ENCODE measurements at regions not wholly inside any gene's neighbourhood (a gene's known extent, or its start where the extent isn't known, plus 50 kb on each side); places are given as distances from the start of the nearest gene placed in this dataset.

DNA sequence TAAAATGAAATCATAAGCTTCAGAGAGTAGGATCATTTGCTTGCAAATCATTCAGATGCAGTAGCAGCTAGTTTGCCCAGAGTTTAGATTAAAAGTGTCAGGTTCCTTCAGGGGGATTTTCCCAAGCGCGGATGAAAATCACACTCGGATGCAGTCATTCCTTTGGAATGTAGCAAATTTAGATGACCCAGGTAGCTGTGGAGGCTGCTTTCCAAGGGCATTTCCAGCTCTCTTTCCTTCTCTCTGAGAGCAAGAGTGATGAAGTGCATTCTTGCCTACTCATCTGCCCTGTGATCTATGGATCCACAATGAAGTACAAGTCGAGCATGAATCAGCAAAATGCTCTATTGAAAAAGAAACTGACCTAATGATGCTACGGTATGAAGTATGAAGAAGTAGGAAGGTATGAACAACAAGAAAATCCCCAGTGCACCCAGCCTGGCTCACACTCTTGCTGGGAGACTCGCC lies 200.2 kb downstream of the PLK2 start:
- no peak overlapping the region for H3K4me3 ChIP-seq (ENCODE audit: low read depth, low read length)

GRCh38 chr5:58258984-58259684 lies 200.8 kb downstream of the PLK2 start:
- Histone ChIP-seq H3K9me3 (ENCODE audit: control insufficient read depth, insufficient read depth, low read depth, low read length) (no peaks in the 10 kb centered on the region), H3K4me3 (ENCODE audit: low read depth, low read length) (no peak overlapping the region), H3K36me3 (ENCODE audit: control insufficient read depth, insufficient read depth, low read length) (no peaks in the 10 kb centered on the region), H3K4me1 (ENCODE audit: control insufficient read depth, insufficient read depth, low read length) (peaks cover 17% of the 10 kb centered on the region), H3K27ac (ENCODE audit: low read depth, low read length) (peak overlapping the region; percentile 44; the same call in 1 of the 2 replicates), H3K27me3 (ENCODE audit: control insufficient read depth, insufficient read depth, low read length) (no peaks in the 10 kb centered on the region), H3K9ac (ENCODE audit: low read length) (no peak overlapping the region)

More for the DNA sequence above, 200.2 kb downstream of the PLK2 start:
- peak overlapping the region; percentile 22 for H3K9ac ChIP-seq (ENCODE audit: low read length)
- peaks cover 17% of the 10 kb centered on the region for H3K4me1 ChIP-seq (ENCODE audit: control insufficient read depth, insufficient read depth, low read length)
- H3K9me3 ChIP-seq (ENCODE audit: control insufficient read depth, insufficient read depth, low read depth, low read length): no peaks in the 10 kb centered on the region
- peak overlapping the region; percentile 63; the same call in 1 of the 2 replicates for H3K27ac ChIP-seq (ENCODE audit: low read depth, low read length)
- H3K36me3 ChIP-seq (ENCODE audit: control insufficient read depth, insufficient read depth, low read length): no peaks in the 10 kb centered on the region
- H3K27me3 ChIP-seq (ENCODE audit: control insufficient read depth, insufficient read depth, low read length): no peaks in the 10 kb centered on the region

GRCh38 chr5:58255970-58256369 lies 203.9 kb downstream of the PLK2 start:
- H3K36me3 ChIP-seq (ENCODE audit: control insufficient read depth, insufficient read depth, low read length): no peaks in the 10 kb centered on the region

GRCh38 chr5:58255386-58255785 lies 204.5 kb downstream of the PLK2 start:
- no peak overlapping the region for H3K9ac ChIP-seq (ENCODE audit: low read length)
- no peaks in the 10 kb centered on the region for H3K36me3 ChIP-seq (ENCODE audit: control insufficient read depth, insufficient read depth, low read length)
- H3K27me3 ChIP-seq (ENCODE audit: control insufficient read depth, insufficient read depth, low read length): no peaks in the 10 kb centered on the region
- no peaks in the 10 kb centered on the region for H3K9me3 ChIP-seq (ENCODE audit: control insufficient read depth, insufficient read depth, low read depth, low read length)
- peaks cover 16% of the 10 kb centered on the region for H3K4me1 ChIP-seq (ENCODE audit: control insufficient read depth, insufficient read depth, low read length)
- H3K27ac ChIP-seq (ENCODE audit: low read depth, low read length): no peak overlapping the region
- no peak overlapping the region for H3K4me3 ChIP-seq (ENCODE audit: low read depth, low read length)

More at GRCh38 chr5:58255970-58256369, 203.9 kb downstream of the PLK2 start:
- no peak overlapping the region for H3K4me3 ChIP-seq (ENCODE audit: low read depth, low read length)
- H3K9me3 ChIP-seq (ENCODE audit: control insufficient read depth, insufficient read depth, low read depth, low read length): no peaks in the 10 kb centered on the region
- no peak overlapping the region for H3K9ac ChIP-seq (ENCODE audit: low read length)
- H3K4me1 ChIP-seq (ENCODE audit: control insufficient read depth, insufficient read depth, low read length): peaks cover 17% of the 10 kb centered on the region
- H3K27ac ChIP-seq (ENCODE audit: low read depth, low read length): no peak overlapping the region
- H3K27me3 ChIP-seq (ENCODE audit: control insufficient read depth, insufficient read depth, low read length): no peaks in the 10 kb centered on the region

- Histone ChIP-seq H3K9ac (ENCODE audit: low read length) (no peak overlapping the region), H3K4me1 (ENCODE audit: control insufficient read depth, insufficient read depth, low read length) (no peaks in the 10 kb centered on the region; the same call in 1 of the 2 replicates), H3K4me3 (ENCODE audit: low read depth, low read length) (no peak overlapping the region), H3K9me3 (ENCODE audit: control insufficient read depth, insufficient read depth, low read depth, low read length) (no peaks in the 10 kb centered on the region), H3K36me3 (ENCODE audit: control insufficient read depth, insufficient read depth, low read length) (no peaks in the 10 kb centered on the region), H3K27me3 (ENCODE audit: control insufficient read depth, insufficient read depth, low read length) (no peaks in the 10 kb centered on the region), H3K27ac (ENCODE audit: low read depth, low read length) (no peak overlapping the region)
These were observed 211.7 kb downstream of the PLK2 start for GRCh38 chr5:58248221-58248620.

DNA sequence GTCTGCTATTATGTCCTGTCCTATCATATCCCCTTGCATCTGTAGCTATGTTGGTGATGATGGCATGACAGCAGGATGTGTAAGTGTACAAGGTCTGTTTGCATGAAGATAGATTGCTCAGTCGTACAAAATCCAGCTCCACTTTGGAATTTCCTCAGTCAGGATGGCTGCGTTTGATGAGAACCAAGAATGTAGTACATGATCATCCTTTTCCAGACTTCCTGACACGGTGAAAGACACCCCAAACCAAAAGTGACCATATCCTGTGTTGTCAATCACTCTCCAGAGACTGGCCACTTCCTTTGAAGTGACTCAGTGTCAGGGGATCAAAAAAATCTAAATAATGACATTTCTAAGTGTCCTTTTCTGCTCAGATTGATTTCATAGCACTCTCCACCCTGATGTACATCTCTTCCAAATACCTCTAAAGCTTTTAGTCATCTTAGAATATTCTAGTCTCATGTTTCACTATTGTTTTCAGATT lies 213.4 kb downstream of the PLK2 start:
- Histone ChIP-seq H3K4me3 (ENCODE audit: low read depth, low read length) (no peak overlapping the region), H3K9me3 (ENCODE audit: control insufficient read depth, insufficient read depth, low read depth, low read length) (no peaks in the 10 kb centered on the region), H3K9ac (ENCODE audit: low read length) (no peak overlapping the region), H3K27me3 (ENCODE audit: control insufficient read depth, insufficient read depth, low read length) (no peaks in the 10 kb centered on the region), H3K36me3 (ENCODE audit: control insufficient read depth, insufficient read depth, low read length) (no peaks in the 10 kb centered on the region), H3K27ac (ENCODE audit: low read depth, low read length) (no peak overlapping the region), H3K4me1 (ENCODE audit: control insufficient read depth, insufficient read depth, low read length) (no peaks in the 10 kb centered on the region; the same call in 1 of the 2 replicates)

DNA sequence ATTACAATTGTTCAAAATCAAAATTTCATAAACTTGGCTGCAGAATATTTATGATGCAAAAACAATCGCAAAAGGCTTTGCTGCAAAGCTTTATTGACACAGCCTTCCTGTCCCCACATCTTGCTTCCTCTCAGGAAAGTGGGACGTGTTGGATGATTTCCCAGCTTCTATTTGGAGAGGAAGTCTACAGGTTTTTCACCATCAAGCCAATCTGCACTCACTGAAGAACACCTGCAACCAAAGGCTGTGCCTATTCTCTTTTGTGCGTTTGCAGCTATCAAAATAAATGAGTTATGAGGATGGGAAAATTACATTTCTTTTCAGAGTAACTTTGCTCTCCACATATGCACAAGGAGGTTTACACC lies 214.4 kb downstream of the PLK2 start:
- H3K4me1 ChIP-seq (ENCODE audit: control insufficient read depth, insufficient read depth, low read length): no peaks in the 10 kb centered on the region; the same call in 1 of the 2 replicates
- H3K9me3 ChIP-seq (ENCODE audit: control insufficient read depth, insufficient read depth, low read depth, low read length): no peaks in the 10 kb centered on the region
- no peak overlapping the region for H3K9ac ChIP-seq (ENCODE audit: low read length)
- no peaks in the 10 kb centered on the region for H3K36me3 ChIP-seq (ENCODE audit: control insufficient read depth, insufficient read depth, low read length)
- H3K27me3 ChIP-seq (ENCODE audit: control insufficient read depth, insufficient read depth, low read length): no peaks in the 10 kb centered on the region
- H3K4me3 ChIP-seq (ENCODE audit: low read depth, low read length): no peak overlapping the region
- H3K27ac ChIP-seq (ENCODE audit: low read depth, low read length): no peak overlapping the region

DNA sequence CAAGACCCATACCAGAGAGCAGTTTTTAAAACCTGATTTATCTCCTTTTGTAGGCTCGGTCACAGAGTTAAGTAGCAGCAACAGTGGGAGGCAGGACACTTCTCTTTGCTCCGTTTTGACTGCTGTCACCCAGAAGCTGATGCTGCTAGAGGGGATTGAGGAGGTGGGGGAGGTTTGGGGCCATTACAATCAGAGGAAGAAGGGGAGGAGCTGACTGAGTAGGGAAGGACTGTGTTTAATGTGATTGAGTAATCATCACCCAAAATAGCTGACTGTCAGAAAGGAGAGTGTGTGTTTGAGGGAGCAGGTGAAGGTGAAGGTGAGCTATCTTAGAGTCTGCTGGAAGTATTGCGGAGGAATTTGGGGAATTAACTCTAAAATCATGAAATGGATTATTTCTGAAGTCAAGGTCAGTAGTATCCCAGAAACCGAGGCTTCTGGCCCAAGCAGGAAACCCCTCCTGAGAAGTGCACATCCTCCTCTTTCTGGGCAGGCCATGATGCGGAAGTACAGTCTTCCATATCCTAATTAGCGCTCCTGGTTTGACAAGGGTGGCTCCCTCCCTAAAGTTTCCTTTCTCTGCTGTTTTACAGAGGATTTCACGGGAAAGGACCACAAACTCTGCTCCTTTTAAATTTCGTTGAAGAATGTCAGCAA lies 214.9 kb downstream of the PLK2 start:
- Histone ChIP-seq H3K36me3 (ENCODE audit: control insufficient read depth, insufficient read depth, low read length) (no peaks in the 10 kb centered on the region), H3K9ac (ENCODE audit: low read length) (no peak overlapping the region), H3K27me3 (ENCODE audit: control insufficient read depth, insufficient read depth, low read length) (no peaks in the 10 kb centered on the region), H3K27ac (ENCODE audit: low read depth, low read length) (no peak overlapping the region), H3K9me3 (ENCODE audit: control insufficient read depth, insufficient read depth, low read depth, low read length) (no peaks in the 10 kb centered on the region), H3K4me1 (ENCODE audit: control insufficient read depth, insufficient read depth, low read length) (no peaks in the 10 kb centered on the region; the same call in 1 of the 2 replicates), H3K4me3 (ENCODE audit: low read depth, low read length) (no peak overlapping the region)

- Histone ChIP-seq H3K9ac (ENCODE audit: low read length) (no peak overlapping the region), H3K9me3 (ENCODE audit: control insufficient read depth, insufficient read depth, low read depth, low read length) (no peaks in the 10 kb centered on the region), H3K27me3 (ENCODE audit: control insufficient read depth, insufficient read depth, low read length) (no peaks in the 10 kb centered on the region), H3K4me3 (ENCODE audit: low read depth, low read length) (no peak overlapping the region), H3K27ac (ENCODE audit: low read depth, low read length) (no peak overlapping the region), H3K36me3 (ENCODE audit: control insufficient read depth, insufficient read depth, low read length) (no peaks in the 10 kb centered on the region), H3K4me1 (ENCODE audit: control insufficient read depth, insufficient read depth, low read length) (no peaks in the 10 kb centered on the region; the same call in 1 of the 2 replicates)
These were observed 218.5 kb downstream of the PLK2 start for GRCh38 chr5:58241389-58241788.

DNA sequence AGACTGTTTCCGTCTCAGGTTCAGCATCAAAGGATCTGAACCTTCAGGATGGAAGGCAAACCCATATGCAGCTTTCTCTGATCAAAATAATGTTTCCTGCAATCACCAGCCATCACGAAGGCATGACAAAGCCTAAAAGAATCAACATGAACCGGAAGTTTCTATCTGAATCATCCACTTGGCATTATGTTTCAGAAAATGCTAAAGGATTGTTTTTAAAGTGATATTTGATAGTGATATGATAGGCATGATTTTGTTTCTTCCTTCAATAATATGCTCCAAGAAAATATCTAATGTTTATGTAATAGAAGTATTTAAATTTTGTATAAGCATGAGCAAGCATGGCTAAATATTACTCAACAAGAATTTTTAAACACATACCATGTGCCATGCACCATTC lies 219.6 kb downstream of the PLK2 start:
- Histone ChIP-seq H3K4me3 (ENCODE audit: low read depth, low read length) (no peak overlapping the region), H3K9ac (ENCODE audit: low read length) (no peak overlapping the region), H3K4me1 (ENCODE audit: control insufficient read depth, insufficient read depth, low read length) (no peaks in the 10 kb centered on the region; the same call in 1 of the 2 replicates), H3K36me3 (ENCODE audit: control insufficient read depth, insufficient read depth, low read length) (no peaks in the 10 kb centered on the region), H3K27me3 (ENCODE audit: control insufficient read depth, insufficient read depth, low read length) (no peaks in the 10 kb centered on the region), H3K27ac (ENCODE audit: low read depth, low read length) (no peak overlapping the region), H3K9me3 (ENCODE audit: control insufficient read depth, insufficient read depth, low read depth, low read length) (no peaks in the 10 kb centered on the region)

GRCh38 chr5:58239731-58240130 lies 220.2 kb downstream of the PLK2 start:
- Histone ChIP-seq H3K9me3 (ENCODE audit: control insufficient read depth, insufficient read depth, low read depth, low read length) (no peaks in the 10 kb centered on the region), H3K9ac (ENCODE audit: low read length) (no peak overlapping the region), H3K27ac (ENCODE audit: low read depth, low read length) (no peak overlapping the region), H3K36me3 (ENCODE audit: control insufficient read depth, insufficient read depth, low read length) (no peaks in the 10 kb centered on the region), H3K4me3 (ENCODE audit: low read depth, low read length) (no peak overlapping the region), H3K27me3 (ENCODE audit: control insufficient read depth, insufficient read depth, low read length) (no peaks in the 10 kb centered on the region), H3K4me1 (ENCODE audit: control insufficient read depth, insufficient read depth, low read length) (no peaks in the 10 kb centered on the region; the same call in 1 of the 2 replicates)
